ENCODE measurements at regions not wholly inside any gene's neighbourhood (a gene's known extent, or its start where the extent isn't known, plus 50 kb on each side); places are given as distances from the start of the nearest gene placed in this dataset.

DNA sequence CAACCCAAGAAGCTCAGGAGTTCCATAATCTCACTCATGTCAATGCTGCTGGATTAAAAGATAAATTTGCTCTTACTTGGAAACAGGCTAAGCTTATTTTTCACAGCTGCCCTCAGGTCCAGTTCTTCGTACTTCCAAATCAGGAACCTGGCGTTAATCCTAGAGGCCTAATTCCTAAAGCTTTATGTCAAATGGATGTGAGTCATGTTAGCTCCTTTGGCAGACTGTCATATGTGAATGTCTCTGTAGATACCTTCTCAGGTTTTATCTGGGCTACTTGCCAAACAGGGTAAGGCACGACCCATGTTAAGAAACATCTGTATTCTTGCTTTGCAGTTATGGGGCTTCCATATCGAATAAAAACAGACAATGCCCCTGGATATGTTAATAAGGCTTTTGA, 504.6 kb downstream of the ALG10 start:
- no peak for DNase-seq

DNA sequence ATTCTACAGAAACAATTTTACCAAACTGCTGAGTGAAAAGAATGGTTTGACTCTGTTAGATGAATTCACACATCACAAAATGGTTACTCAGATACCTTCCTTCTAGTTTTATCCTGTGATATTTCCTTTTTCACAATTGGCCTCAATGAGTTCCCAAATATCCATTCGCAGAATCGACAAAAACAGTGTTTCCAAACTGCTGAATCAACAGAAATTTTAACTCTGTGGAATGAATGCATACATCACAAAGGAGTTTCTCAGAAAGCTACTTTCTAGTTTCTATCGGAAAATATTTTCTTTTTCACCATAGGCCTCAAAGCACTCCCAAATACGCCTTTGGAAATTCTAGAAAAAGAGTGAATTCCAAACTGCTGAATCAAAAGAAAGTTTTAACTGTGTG, 525.0 kb downstream of the ALG10 start:
- no peak for DNase-seq

DNA sequence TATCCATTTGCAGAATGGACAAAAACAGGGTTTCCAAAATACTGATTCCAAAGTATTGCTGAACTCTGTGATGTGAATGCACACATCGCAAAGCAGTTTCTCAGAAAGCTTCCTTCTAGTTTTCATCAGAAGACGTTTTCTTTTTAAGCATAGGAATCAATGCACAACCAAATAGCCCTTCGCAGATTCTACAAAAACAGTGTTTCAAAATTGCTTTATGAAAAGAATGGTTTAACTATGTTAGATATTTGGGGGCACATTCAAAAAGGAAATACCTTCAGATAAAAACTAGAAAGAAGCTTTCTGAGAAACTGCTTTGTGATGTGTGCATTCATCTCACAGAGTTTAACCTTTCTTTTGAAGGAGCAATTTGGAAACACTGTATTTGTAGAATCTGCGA, 569.7 kb downstream of the ALG10 start:
- no peak for DNase-seq

DNA sequence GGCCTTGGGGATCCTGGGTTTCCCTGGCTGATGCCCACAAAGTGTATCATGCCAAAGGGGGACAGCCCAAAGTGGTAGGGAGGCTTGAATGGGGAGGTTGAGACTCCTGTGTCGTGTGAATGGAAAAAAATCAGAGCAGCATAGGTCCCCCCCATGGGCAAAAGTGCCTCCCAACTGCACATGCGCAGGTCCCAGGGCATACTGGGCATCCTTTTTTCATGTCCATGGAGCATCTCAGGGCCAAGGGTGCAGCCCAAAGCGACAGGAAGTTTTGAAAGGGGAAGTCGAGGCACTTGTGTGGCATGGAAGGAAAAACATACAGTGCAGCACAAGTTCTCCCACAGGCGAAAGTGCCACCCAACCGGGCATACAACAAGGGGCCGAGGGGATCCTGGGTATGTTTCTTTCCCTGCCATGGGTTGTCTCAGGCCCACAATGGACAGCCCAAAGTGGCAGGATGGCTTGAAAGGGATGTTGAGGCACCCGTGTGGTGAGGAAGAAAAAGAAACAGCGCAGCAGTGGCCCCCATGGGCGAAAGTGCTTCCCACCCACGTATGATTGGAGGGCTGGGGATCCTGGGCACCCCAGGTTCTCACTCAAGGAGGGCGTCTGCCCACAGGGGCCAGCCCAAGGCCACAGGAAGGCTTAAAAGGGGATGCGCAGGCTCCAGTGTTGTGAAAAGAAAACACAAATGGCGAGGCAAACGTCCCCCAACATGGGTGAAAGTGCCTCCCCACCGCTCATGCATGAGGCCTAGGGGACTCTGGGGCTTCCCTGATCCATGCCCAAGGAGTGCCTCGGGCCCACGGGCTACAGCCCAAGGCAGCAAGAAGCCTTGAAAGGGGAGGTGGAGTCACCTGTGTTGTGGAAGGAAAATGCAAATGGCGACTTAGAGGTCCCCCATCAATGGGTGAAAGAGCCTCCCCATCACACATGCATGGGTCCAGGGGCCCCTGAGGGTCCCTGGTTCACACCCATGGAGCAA, 573.7 kb downstream of the ALG10 start:
- no peak for DNase-seq

DNA sequence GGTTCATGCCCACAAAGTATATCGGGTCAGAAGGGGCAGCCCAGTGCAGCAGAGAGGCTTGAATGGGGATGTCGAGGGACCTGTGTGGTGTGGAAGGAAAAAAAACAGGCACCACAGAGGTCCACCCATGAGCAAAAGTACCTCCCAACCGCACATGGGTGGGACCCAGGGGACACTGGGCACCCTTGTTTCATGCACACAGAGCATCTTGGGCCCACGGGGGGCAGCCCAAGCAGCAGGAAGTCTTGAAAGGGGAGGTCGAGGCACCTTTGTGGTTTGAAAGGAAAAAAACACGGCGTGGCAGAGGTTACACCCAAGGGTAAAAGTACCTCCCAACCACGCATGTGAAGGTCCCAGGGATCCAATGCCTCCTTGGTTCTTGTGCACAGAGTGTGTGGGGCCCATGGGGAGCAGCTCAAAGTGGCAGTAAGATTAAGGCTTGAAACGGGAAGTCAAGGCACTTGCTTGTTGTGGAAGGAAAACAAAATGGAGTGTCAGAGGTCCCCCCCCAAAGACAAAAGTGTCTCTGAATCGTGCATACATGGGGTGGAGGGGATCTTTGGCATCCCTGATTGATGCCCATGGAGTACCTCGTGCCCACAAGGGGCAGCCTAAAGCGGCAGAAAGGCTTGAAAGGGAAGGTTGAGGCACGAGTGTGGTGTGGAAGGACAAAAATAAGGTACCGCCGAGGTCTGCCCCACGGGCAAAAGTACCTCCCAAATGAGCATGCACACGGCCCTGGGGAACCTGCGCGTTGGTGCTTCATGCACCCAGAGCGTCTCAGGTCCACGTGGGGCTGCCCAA, 575.5 kb downstream of the ALG10 start:
- no peak for DNase-seq

DNA sequence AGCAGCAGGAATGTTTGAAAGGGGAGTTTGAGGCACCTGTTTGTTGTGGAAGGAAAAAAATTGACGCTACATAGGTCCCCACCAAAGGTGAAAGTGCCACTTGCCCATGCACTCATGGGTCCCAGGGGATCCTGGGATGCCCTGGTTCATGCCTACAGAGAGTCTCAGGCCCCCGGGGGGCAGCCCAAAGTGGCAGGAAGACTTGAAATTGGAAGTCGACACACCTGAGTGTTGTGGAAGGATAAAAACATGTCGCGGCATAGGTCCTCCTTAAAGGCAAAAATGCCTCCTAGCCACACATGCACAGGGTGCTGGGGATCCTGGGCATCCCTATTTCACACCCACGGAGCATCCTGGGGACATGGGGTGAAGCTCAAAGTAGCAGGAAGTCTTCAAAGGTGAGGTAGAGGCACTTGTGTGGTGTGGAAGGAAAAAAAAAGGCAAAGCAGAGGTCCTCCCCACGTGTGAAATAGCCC, 576.1 kb downstream of the ALG10 start:
- no peak for DNase-seq

DNA sequence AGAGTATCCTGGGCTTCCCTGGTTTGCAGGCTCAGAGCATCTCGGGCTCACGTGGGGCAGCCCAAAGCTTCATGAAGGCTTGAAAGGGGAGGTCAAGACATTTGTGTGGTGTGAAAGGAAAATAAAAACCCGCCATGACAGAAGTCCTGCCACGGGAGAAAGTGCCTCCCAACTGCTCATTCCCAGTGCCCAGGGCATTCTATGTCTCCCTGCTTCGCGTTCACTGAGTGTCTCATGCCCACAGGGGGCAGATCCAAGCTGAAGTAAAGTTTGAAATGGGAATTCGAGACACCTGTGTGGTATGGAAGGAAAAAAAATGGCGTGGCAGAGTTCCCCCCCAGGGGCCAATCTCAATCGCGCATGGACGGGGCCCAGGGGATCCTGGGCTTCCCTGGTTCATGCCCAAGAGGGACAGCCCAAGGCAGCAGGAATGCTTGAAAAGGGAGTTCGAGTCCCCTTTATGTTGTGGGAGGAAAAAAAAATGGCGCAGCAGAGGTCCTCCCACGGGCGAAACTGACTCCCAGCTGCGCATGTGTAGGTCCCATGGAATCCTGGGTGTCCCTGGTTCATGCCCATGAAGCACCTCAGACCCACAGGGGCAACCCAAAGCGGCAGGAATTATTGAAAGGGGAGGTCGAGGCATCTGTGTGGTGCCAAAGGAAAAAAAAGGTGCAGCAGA, 576.7 kb downstream of the ALG10 start:
- no peak for DNase-seq

DNA sequence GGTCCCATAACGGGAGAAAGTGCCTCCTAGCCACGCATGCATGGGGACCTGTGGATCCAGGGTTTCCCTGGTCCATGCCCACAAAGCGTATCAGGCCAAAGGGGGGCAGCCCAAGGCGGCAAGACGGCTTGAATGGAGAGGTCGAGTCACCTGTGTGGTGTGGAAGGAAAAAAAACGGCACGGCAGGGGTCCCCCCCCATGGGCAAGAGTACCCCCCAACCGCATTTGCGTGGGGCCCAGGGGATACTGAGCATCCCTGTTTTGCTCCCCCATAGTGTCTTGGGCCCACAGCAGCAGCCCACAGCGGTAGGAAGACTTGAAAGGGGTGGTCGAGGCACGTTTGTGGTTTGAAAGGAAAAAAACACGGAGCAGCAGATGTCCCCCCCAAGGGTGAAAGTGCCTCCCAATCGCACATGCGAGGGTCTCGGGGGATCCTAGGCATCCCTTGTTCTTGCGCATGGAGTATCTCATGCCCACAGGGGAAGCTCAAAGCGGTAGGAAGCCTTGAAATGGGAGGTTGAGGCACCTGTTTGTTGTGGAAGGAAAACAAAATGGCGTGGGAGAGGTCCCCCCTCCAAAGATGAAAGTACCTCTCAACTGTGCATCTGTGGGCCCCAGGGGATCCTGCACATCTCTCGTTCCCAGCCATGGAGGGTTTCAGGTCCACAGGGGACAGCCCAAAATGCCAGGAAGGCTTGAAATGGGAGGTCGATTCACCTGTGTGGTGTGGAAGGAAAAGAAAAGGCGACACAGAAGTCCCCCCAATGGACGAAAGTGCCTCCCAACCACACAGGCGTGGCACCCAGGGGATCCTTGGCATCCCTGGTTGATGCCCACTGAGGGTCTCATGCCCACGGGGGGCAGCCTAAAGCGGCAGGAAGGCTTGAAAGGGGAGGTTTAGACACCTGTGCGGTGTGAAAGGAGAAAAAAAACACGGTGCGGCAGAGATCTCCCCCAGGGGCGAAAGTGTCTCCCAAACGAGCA, 577.5 kb downstream of the ALG10 start:
- no peak for DNase-seq

DNA sequence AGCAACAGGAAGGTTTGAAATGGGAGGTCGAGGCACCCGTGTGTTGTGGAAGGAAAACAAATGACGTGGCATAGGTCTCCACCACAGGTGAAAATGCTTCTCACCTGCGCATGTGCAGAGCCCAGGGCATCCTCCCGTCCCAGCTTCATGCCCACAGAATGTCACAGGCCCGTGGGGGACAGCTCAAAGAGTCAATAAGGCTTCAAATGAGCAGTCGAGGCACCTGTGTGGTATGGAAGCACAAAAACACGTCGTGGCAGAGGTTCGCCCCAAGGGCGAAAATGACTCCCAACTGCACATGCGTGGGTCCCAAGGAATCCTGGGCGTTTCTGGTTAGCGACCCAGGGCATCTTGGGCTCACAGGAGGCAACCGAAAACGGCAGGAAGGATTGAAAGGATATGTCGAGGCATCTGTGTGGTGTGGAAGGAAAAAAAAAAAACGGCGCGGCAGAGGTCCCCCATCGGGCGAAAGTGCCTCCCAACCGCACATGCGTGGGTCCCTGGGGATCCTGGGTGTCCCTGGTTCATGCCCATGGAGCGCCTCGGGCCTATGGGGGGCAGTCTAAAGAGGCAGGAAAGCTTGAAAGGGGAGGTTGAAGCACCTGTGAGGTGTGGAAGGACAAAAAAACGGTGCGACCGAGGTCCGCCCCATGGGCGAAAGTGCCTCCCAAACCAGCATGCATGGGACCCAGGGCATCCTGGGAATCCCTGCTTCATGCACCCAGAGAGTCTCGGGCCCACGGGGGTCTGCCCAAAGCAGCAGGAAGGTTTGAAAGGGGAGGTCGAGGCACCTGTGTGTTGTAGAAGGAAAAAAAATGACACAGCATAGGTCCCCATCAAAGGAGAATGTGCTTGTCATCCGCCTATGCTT, 578.5 kb downstream of the ALG10 start:
- no peak for DNase-seq

DNA sequence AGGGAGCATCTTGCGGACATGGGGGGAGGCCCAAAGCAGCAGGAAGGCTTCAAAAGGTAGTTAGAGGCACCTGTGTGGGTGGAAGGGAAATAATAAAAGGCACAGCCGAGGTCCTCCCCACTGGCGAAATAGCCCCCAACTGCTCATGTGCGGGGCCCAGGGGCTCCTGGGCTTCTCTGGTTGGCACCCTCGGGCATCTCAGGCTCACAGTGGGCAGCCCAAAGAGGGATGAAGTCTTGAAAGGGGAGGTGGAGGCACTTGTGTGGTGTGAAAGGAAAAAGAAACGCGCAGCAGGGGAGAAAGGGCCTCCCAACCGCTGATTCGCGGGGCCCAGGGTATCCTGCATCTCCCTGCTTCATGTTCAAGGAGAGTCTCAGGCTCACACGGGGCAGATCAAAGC, 579.4 kb downstream of the ALG10 start:
- DNase-seq: no peak

DNA sequence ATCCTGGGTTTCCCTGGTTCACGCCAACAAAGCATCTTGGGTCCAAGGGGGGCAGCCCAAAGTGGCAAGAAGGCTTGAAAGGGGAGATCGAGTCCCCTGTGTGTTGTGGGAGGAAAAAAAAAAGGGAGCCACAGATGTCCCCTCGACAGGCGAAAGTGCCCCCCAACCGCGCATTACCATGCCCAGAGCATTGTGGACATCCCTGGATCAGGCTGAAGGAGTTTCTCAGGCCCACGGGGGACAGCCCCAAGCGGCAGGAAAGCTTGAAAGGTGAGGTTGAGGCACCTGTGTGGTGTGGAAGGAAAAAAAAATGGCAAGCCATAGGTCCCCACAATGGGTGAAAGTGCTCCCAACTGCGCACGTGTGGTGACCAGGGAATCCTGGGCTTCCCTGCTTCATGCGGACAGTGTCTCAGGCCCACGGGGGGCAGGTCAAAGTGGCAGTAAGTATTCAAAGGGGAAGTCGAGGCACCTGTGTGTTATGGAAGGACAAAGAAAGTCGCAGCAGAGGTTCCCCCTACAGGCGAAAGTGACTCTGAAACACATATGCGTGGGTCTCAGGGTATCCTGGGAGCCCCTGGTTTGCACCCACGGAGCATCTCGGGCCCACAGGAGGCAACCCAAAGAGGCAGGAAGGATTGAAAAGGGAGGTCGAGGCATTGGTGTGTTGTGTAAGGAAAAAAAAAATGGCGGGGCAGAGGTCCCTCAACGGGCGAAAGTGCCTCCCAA, 580.1 kb downstream of the ALG10 start:
- DNase-seq: no peak

DNA sequence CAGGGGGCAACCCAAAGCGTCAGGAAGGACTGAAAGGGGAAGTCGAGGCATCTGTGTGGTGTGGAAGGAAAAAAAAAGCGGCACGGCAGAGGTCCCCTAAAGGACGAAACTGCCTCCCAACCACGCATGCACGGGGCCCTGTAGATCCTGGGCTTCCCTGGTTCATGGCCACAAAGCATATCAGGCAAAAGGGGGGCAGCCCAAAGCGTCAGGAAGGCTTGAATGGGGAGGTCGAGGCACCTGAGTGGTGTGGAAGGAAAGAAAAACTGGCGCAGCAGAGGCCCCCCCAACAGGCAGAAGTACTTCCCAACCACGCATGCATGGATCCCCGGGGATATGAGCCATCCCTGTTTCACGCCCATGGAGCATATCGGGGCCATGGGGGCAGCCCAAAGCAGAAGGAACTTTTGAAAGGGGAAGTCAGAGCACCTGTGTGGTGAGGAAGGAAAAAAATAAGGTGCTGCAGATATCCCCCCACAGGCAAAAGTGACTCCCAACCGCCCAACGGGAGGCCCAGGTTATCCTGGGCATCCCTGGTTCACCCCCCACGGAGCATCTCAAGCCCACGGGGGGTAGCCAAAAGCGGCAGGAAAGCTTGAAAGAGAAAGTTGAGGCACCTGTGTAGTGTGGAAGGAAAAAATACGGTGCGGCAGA, 581.2 kb downstream of the ALG10 start:
- no peak for DNase-seq

DNA sequence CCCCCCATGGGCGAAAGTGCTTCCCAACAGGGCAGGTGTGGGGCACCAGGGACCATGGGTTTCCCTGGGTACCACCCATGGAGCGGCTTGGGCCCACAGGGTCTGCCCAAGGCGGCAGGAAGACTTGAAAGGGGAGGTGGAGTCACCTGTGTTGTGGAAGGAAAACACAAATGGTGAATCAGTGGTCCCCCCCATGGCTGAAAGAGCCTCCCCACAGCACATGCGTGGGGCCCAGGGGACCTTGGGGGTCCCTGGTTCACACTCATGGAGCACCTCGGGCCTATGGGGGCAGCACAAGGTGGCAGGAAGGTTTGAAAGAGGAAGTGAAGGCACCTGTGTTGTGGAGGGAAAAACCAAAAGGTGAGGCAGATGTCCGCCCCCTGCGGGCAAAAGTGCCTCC, 581.9 kb downstream of the ALG10 start:
- DNase-seq: no peak

DNA sequence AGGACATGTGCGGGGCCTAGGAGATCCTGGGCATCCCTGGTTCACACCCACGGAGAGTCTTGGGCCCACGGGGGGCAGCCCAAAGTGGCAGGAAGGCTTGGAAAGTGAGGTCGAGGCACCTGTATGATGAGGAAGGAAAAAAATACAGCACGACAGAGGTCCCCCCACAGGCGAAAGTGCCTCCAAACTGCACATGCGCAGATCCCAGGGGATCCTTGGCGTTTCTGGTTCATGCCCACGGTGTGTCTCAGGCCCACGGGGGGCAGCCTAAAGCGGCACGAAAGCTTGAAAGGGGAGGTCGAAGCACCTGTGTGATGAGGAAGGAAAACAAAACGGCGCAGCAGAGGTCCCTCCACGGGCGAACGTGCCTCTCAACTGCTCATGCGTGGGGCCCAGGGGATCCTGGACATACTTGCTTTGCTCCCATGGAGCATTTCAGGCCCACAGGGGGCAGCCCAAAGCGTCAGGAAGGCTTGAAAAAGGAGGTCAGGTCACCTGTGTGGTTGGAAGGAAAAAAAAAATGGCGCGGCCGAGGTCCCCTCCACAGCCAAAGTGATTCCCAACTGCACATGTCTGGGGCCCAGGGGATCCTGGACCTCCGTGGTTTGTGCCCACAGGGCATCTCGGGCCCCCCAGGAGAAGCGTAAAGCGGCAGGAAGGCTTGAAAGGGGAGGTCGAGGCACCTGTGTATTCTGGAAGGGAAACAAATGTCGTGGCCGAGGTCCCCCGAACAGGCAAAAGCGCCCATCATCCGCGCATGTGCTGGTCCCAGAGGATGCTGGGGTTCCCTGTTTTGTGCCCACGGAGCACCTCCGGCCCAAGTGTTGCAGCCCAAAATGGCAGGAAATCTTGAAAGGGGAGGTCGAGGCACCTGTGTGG, 582.6 kb downstream of the ALG10 start:
- DNase-seq: no peak

DNA sequence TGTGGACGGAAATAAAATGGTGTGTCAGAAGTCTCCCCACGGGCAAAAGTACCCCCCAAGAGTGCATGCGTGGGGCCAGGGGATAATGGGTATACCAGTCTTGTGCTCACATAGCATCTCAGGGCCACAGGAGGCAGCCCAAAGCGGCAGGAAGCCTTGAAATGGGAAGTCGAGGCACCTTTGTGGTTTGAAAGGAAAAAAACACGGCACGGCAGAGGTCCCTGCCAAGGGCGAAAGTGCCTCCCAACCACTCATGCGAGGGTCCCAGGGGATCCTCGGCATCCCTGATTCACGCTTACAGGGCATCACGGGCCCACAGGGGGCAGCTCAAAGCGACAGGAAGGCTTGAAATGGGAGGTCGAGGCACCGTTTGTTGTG, 583.2 kb downstream of the ALG10 start:
- no peak for DNase-seq

DNA sequence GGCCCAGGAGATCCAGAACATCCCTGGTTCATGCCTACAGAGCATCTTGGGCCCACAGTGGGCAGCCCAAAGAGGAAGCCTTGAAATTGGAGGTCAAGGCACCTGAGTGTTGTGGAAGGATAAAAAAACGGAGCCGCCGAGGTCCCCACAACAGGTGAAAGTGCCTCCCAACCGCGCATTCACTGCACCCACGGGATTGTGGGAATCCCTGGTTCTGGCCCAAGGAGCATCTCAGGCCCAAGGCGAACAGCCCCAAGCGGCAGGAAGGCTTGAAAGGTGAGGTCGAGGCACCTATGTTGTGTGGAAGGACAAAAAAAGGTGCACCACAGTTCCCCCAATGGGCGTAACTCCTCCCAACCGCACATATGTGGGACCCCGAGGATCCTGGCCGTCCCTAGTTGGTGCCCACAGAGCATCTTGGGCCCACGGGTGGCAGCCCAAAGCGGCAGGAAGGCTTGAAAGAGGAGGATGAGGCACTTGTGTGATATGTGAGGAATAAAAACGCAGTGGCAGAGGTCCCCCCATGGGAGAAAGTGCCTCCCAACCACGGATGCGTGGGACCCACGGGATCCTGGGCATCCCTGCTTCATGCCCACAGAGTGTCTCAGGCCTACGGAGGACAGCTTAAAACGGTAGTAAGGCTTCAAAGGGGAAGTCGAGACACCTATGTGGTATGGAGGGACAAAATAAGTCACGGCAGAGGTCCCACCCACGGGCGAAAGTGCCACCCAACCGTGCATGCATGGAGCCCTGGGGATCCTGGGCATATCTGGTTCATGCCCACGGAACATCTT, 583.9 kb downstream of the ALG10 start:
- DNase-seq: no peak

DNA sequence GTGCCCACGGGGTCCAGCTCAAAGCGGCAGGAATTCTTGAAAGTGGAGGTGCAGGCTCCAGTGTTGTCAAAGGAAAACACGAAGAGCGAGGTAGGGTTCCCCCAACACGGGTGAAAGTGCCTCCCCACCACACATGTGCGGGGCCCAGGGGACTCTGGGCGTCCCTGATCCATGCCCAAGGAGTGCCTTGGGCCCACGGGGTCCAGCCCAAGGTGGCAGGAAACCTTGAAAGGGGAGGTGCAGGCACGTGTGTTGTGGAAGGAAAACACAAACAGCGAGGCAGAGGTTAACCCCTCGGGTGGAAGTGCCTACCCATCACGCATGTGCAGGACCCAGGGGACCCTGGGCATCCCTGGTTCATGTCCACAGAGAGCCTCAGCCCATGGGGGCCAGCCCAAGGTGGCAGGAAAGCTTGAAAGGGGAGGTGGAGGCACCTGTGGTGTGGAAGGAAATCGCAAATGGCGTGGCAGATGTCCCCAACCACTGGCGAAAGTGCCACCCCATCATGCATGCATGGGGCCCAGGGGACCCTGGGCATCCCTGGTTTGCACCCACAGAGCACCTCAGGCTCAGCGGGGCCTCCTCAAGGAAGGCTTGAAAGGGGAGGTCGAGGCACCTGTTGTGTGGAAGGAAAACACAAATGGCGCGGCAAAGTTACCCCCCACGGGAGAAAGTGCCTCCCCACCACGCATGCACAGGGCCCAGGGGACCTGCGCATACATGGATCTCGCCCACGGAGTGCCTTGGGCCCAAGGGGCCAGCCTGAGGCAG, 584.6 kb downstream of the ALG10 start:
- no peak for DNase-seq
